Gastroesophageal sphincter (tissue), 2 donors: ENCODE measurements at regions not wholly inside any gene's neighbourhood (a gene's known extent, or its start where the extent isn't known, plus 50 kb on each side); places are given as distances from the start of the nearest gene placed in this dataset.

Experiments
- EP300 ChIP-seq: sonication (generic); formaldehyde crosslinking; IDR thresholded peaks from one replicate; pipeline ENCODE4 v1.6.1; 2017; ENCODE audit warnings: antibody characterized with exemption, mild to moderate bottlenecking
- POLR2A ChIP-seq, 2 donors: fragments of 450-650 bp; IDR thresholded peaks; one replicate each; pipeline ENCODE4 v1.6.1; 2017; ENCODE audit warnings: antibody characterized with exemption in 2 of 2, mild to moderate bottlenecking in 2 of 2, moderate library complexity in 1 of 2

- TF ChIP-seq EP300 (no peak), POLR2A (IDR thresholded peaks at IDR 0.05) (no peak)
Measured at GRCh38 chr22:49703505-49703904, 124.2 kb downstream of the BRD1 start.
